IMR-90 (cell line): ENCODE measurements at regions not wholly inside any gene's neighbourhood (a gene's known extent, or its start where the extent isn't known, plus 50 kb on each side); places are given as distances from the start of the nearest gene placed in this dataset.

Experiments
- ATAC-seq: fragments of 200-7000 bp; cut with Tn5 transposase; 2 replicates; pipeline ENCODE4 v1.9.1; 2020; ENCODE audit warnings: low read depth, mild to moderate bottlenecking, moderate library complexity
- BruUV-seq: library from RNA; stranded (reverse); fragments of 400-500 nt; replicated peaks from 2 replicates; lab custom pipeline; 2021; lab: Mats Ljungman, UMichigan
- CTCF ChIA-PET: fragments of 300-600 bp; formaldehyde crosslinking; extraction: SDS; loops from one replicate; lab custom pipeline; 2021; ENCODE audit warnings: antibody characterized with exemption; lab: Yijun Ruan, JAX
- POLR2A ChIA-PET: fragments of 300-600 bp; sonication (Branson Sonifier 250); formaldehyde crosslinking; loops from one replicate; lab custom pipeline; 2022; ENCODE audit warnings: antibody characterized with exemption; ENCODE audit not compliant: unreplicated experiment; lab: Charles Lee
- DNase-seq: peaks from one replicate; pipeline ENCODE4 v3.0.0; 2013
- H2AFZ ChIP-seq: replicated peaks from 2 replicates; pipeline ENCODE3; 2013; ENCODE audit warnings: low read length, mild to moderate bottlenecking; ENCODE audit not compliant: poor library complexity
- H2AK5ac ChIP-seq: 2 replicates; pipeline ENCODE4 v1.6.1; 2013; ENCODE audit warnings: low read depth, low read length, inconsistent platforms
- H2AK9ac ChIP-seq: replicated peaks from 2 replicates; pipeline ENCODE3; 2013; ENCODE audit warnings: mild to moderate bottlenecking, low read depth, low read length, moderate library complexity; ENCODE audit not compliant: poor library complexity
- H2BK120ac ChIP-seq: 2 replicates; pipeline ENCODE4 v1.6.1; 2013; ENCODE audit warnings: low read depth, low read length, inconsistent platforms
- H2BK15ac ChIP-seq: 3 replicates; pipeline ENCODE4 v1.6.1; 2013; ENCODE audit warnings: low read depth, low read length, inconsistent platforms
- H2BK20ac ChIP-seq: 2 replicates; pipeline ENCODE4 v1.6.1; 2013; ENCODE audit warnings: low read depth, mild to moderate bottlenecking, inconsistent platforms, low read length, moderate library complexity
- H2BK5ac ChIP-seq: 2 replicates; pipeline ENCODE4 v1.6.1; 2013; ENCODE audit warnings: mild to moderate bottlenecking, low read depth, low read length, inconsistent platforms; ENCODE audit not compliant: poor library complexity, severe bottlenecking
- H3K14ac ChIP-seq: replicated peaks from 2 replicates; pipeline ENCODE4 v1.6.1; 2013; ENCODE audit warnings: low read depth, low read length, inconsistent platforms
- H3K18ac ChIP-seq: 2 replicates; pipeline ENCODE4 v1.6.1; 2013; ENCODE audit warnings: low read depth, low read length, control low read depth
- H3K23ac ChIP-seq: 2 replicates; pipeline ENCODE4 v1.6.1; 2013; ENCODE audit warnings: low read depth, low read length, inconsistent platforms
- H3K27ac ChIP-seq: 2 replicates; pipeline ENCODE4 v1.5.1; 2013; ENCODE audit warnings: mild to moderate bottlenecking, control low read depth, low read length; ENCODE audit not compliant: insufficient read depth
- H3K27me3 ChIP-seq: 2 replicates; pipeline ENCODE4 v1.6.1; 2013; ENCODE audit warnings: low read length; ENCODE audit not compliant: control insufficient read depth, insufficient read depth
- H3K36me3 ChIP-seq: 2 replicates; pipeline ENCODE4 v1.6.1; 2013; ENCODE audit warnings: low read length, mixed read lengths; ENCODE audit not compliant: control insufficient read depth, insufficient read depth
- H3K4ac ChIP-seq: 2 replicates; pipeline ENCODE4 v1.6.1; 2013; ENCODE audit warnings: low read depth, low read length, inconsistent platforms
- H3K4me1 ChIP-seq: 2 replicates; pipeline ENCODE4 v1.6.1; 2013; ENCODE audit warnings: low read length, mixed read lengths; ENCODE audit not compliant: control insufficient read depth, insufficient read depth
- H3K4me2 ChIP-seq: 2 replicates; pipeline ENCODE4 v1.6.1; 2013; ENCODE audit warnings: low read depth, mild to moderate bottlenecking, control low read depth, low read length, moderate library complexity
- H3K4me3 ChIP-seq: 2 replicates; pipeline ENCODE4 v1.5.1; 2013; ENCODE audit warnings: low read depth, mild to moderate bottlenecking, control low read depth, low read length, moderate library complexity; ENCODE audit not compliant: insufficient read depth
- H3K56ac ChIP-seq: 2 replicates; pipeline ENCODE4 v1.6.1; 2013; ENCODE audit warnings: low read length, inconsistent platforms; ENCODE audit not compliant: insufficient read depth; ENCODE audit errors: extremely low read depth
- H3K79me1 ChIP-seq, 2 experiments: 2 replicates each; pipeline ENCODE4 v1.6.1; 2013; ENCODE audit warnings: low read length in 2 of 2, inconsistent platforms in 1 of 2, low read depth in 1 of 2
- H3K9ac ChIP-seq: 2 replicates; pipeline ENCODE4 v1.6.1; 2013; ENCODE audit warnings: low read depth, low read length, control low read depth
- H3K9me1 ChIP-seq: 2 replicates; pipeline ENCODE4 v1.6.1; 2013; ENCODE audit warnings: low read length, inconsistent platforms; ENCODE audit not compliant: insufficient read depth
- H3K9me3 ChIP-seq: 2 replicates; pipeline ENCODE4 v1.6.1; 2013; ENCODE audit warnings: low read length; ENCODE audit not compliant: control insufficient read depth, insufficient read depth
- H4K20me1 ChIP-seq: 2 replicates; pipeline ENCODE4 v1.6.1; 2013; ENCODE audit warnings: low read length, inconsistent platforms; ENCODE audit not compliant: insufficient read depth
- H4K5ac ChIP-seq: 2 replicates; pipeline ENCODE4 v1.6.1; 2013; ENCODE audit warnings: mild to moderate bottlenecking, low read depth, low read length, control low read depth
- H4K8ac ChIP-seq, 2 experiments: 2 replicates each; pipeline ENCODE4 v1.6.1; 2013; ENCODE audit warnings: low read depth in 2 of 2, low read length in 2 of 2, control low read depth in 1 of 2, inconsistent platforms in 1 of 2
- H4K91ac ChIP-seq: 2 replicates; pipeline ENCODE4 v1.6.1; 2013; ENCODE audit warnings: low read depth, low read length, inconsistent platforms; ENCODE audit not compliant: insufficient read depth
- MXI1 ChIP-seq: IDR thresholded peaks from 2 replicates; pipeline ENCODE4 v1.6.1; 2012; ENCODE audit warnings: low read depth, mild to moderate bottlenecking, low read length, moderate library complexity, borderline replicate concordance
- WGBS, 2 experiments: methylation state at CpG; one replicate each; pipeline versions ENCODE4 v1.1.5 to v1.1.7; 2013; ENCODE audit warnings: missing lambda C conversion rate in 2 of 2; ENCODE audit not compliant: insufficient read length in 1 of 2; ENCODE audit errors: extremely low coverage in 2 of 2; 5-methylcytosine and 5-hydroxymethylcytosine counted together
- dilution Hi-C: fragments of 300-500 bp; cut with HindIII; formaldehyde crosslinking; loops from one replicate; pipeline ENCODE4 v1.14.3; 2018; ENCODE audit warnings: low sequenced_read_pairs; ENCODE audit not compliant: unreplicated experiment
- in situ Hi-C: fragments of 300-500 bp; cut with MboI; formaldehyde crosslinking; loops from 3 replicates; pipeline ENCODE4 v1.14.3; 2019; ENCODE audit warnings: low sequenced_read_pairs, inconsistent platforms, mixed read lengths
- intact Hi-C: fragments of 100-400 bp; cut with micrococcal nuclease; formaldehyde crosslinking; loops from 2 replicates; pipeline ENCODE4 v1.10.0; 2022
- TF ChIP-seq, protein P1 (sequence below): conservative IDR thresholded peaks from 2 replicates; pipeline ENCODE4 v1.5.1; 2012; ENCODE audit warnings: mild to moderate bottlenecking, low read depth, low read length, improper control_type of control experiment

DNA sequence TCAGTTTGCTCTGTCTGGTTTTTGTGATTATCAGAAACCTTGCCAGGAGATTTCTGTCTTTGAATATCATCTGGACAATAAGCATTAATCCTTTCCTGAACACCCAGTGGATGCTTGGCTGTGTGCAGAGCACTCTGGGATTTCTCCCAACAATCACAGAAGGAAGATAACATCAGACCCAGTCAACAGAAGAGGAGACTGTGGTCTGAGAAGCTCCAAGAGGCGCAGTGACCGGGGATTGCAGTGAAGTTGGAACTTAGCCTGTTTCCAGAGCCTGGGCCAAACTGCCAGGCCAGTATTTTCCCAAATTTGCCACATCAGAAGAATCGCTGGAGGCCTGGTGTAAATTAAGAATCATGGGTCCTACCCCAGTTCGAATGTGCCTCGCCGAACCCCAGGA lies 264.7 kb downstream of the C16orf95 start:
- POLR2A ChIA-PET: no interaction called here
- H3K4ac ChIP-seq: no peak overlapping the region
- ATAC-seq: no peak

More for the DNA sequence above, 264.7 kb downstream of the C16orf95 start:
- in situ Hi-C loops (no loop called here), intact Hi-C loops (no loop called here), dilution Hi-C loops (no loop called here)
- Histone ChIP-seq H3K9me3 (peaks cover 3% of the 10 kb centered on the region; the same call in 1 of the 2 replicates), H4K91ac (no peak overlapping the region), H3K14ac (no peak overlapping the region), H3K4me3 (no peak overlapping the region), H2AK5ac (no peak overlapping the region), H3K27ac (no peak overlapping the region), H3K27me3 (peaks cover 32% of the 10 kb centered on the region), H2AK9ac (no peak overlapping the region), H3K18ac (no peak overlapping the region), H4K8ac (no peak overlapping the region), H2BK5ac (no peak overlapping the region), H2BK20ac (no peak overlapping the region), H3K23ac (no peak overlapping the region), H2BK120ac (no peak overlapping the region), H3K4me1 (peaks cover under 1% of the 10 kb centered on the region; the same call in 1 of the 2 replicates), H3K79me1 (no peaks in the 10 kb centered on the region), H4K20me1 (no peaks in the 10 kb centered on the region), H3K9ac (no peak overlapping the region), H2AFZ (no peak overlapping the region), H3K9me1 (no peaks in the 10 kb centered on the region), H3K36me3 (no peaks in the 10 kb centered on the region), H3K4me2 (no peak overlapping the region), H2BK15ac (no peak overlapping the region), H3K56ac (no peak overlapping the region), H4K5ac (no peak overlapping the region)
- DNase-seq: no peak
- CTCF ChIA-PET: interaction anchor here (0.7 kb wide), 1 partner anchor 47 kb away, joined by 3 read pairs; no protein-coding TSS in a partner anchor
- WGBS, 2 experiments: no CpG with 5 or more reads among the region's 6 CpGs
- BruUV-seq: no TSS peak
- no peak for TF ChIP-seq MXI1
- TF ChIP-seq, protein P1, sequence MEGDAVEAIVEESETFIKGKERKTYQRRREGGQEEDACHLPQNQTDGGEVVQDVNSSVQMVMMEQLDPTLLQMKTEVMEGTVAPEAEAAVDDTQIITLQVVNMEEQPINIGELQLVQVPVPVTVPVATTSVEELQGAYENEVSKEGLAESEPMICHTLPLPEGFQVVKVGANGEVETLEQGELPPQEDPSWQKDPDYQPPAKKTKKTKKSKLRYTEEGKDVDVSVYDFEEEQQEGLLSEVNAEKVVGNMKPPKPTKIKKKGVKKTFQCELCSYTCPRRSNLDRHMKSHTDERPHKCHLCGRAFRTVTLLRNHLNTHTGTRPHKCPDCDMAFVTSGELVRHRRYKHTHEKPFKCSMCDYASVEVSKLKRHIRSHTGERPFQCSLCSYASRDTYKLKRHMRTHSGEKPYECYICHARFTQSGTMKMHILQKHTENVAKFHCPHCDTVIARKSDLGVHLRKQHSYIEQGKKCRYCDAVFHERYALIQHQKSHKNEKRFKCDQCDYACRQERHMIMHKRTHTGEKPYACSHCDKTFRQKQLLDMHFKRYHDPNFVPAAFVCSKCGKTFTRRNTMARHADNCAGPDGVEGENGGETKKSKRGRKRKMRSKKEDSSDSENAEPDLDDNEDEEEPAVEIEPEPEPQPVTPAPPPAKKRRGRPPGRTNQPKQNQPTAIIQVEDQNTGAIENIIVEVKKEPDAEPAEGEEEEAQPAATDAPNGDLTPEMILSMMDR: no peak
